ENCODE measurements at regions not wholly inside any gene's neighbourhood (a gene's known extent, or its start where the extent isn't known, plus 50 kb on each side); places are given as distances from the start of the nearest gene placed in this dataset.
"Not testable (repeated sequence)": the region's sequence is repeated elsewhere in the genome, so short reads cannot be mapped to it uniquely, and the experiment has no call there.

GRCh38 chr4:123530357-123530756, 133.8 kb downstream of the SPRY1 start:
- Histone ChIP-seq H3K4me3 (ENCODE audit: insufficient read depth, low read depth, low read length, poor library complexity, severe bottlenecking) (no peak overlapping the region), H3K27ac (ENCODE audit: insufficient read depth, low read length, poor library complexity, severe bottlenecking) (no peak overlapping the region), H3K27me3 (replicated peaks; ENCODE audit: control insufficient read depth, insufficient read depth, low read length, poor library complexity, severe bottlenecking) (no peaks in the 10 kb centered on the region), H3K4me1 (ENCODE audit: control insufficient read depth, insufficient read depth, low read length, poor library complexity, severe bottlenecking) (no peaks in the 10 kb centered on the region), H3K36me3 (ENCODE audit: control insufficient read depth, insufficient read depth, low read length) (no peaks in the 10 kb centered on the region), H3K9me3 (ENCODE audit: control insufficient read depth, low read length) (no peaks in the 10 kb centered on the region)
- DNase-seq = no peak

- H3K4me3 ChIP-seq (ENCODE audit: insufficient read depth, low read depth, low read length, poor library complexity, severe bottlenecking) = no peak overlapping the region
- no peak overlapping the region for H3K27ac ChIP-seq (ENCODE audit: insufficient read depth, low read length, poor library complexity, severe bottlenecking)
- H3K36me3 ChIP-seq (ENCODE audit: control insufficient read depth, insufficient read depth, low read length) = no peaks in the 10 kb centered on the region
- H3K27me3 ChIP-seq (replicated peaks; ENCODE audit: control insufficient read depth, insufficient read depth, low read length, poor library complexity, severe bottlenecking) = no peaks in the 10 kb centered on the region
- H3K9me3 ChIP-seq (ENCODE audit: control insufficient read depth, low read length) = no peaks in the 10 kb centered on the region
- no peaks in the 10 kb centered on the region for H3K4me1 ChIP-seq (ENCODE audit: control insufficient read depth, insufficient read depth, low read length, poor library complexity, severe bottlenecking)
- no peak for DNase-seq
Measured at GRCh38 chr4:123535037-123535748, 138.6 kb downstream of the SPRY1 start.

- no peak for DNase-seq
- Histone ChIP-seq H3K36me3 (ENCODE audit: control insufficient read depth, insufficient read depth, low read length) (no peaks in the 10 kb centered on the region), H3K27me3 (replicated peaks; ENCODE audit: control insufficient read depth, insufficient read depth, low read length, poor library complexity, severe bottlenecking) (no peaks in the 10 kb centered on the region), H3K27ac (ENCODE audit: insufficient read depth, low read length, poor library complexity, severe bottlenecking) (no peak overlapping the region), H3K4me3 (ENCODE audit: insufficient read depth, low read depth, low read length, poor library complexity, severe bottlenecking) (no peak overlapping the region), H3K4me1 (ENCODE audit: control insufficient read depth, insufficient read depth, low read length, poor library complexity, severe bottlenecking) (no peaks in the 10 kb centered on the region), H3K9me3 (ENCODE audit: control insufficient read depth, low read length) (no peaks in the 10 kb centered on the region)
Measured at GRCh38 chr4:123536225-123536624, 139.6 kb downstream of the SPRY1 start.

GRCh38 chr4:123537906-123538402, 141.4 kb downstream of the SPRY1 start:
- not testable (repeated sequence) for H3K36me3 ChIP-seq (ENCODE audit: control insufficient read depth, insufficient read depth, low read length); DNase-seq; H3K27me3 ChIP-seq (replicated peaks; ENCODE audit: control insufficient read depth, insufficient read depth, low read length, poor library complexity, severe bottlenecking); H3K9me3 ChIP-seq (ENCODE audit: control insufficient read depth, low read length); H3K4me1 ChIP-seq (ENCODE audit: control insufficient read depth, insufficient read depth, low read length, poor library complexity, severe bottlenecking); H3K4me3 ChIP-seq (ENCODE audit: insufficient read depth, low read depth, low read length, poor library complexity, severe bottlenecking); H3K27ac ChIP-seq (ENCODE audit: insufficient read depth, low read length, poor library complexity, severe bottlenecking)

- Histone ChIP-seq H3K36me3 (ENCODE audit: control insufficient read depth, insufficient read depth, low read length) (no peaks in the 10 kb centered on the region), H3K4me1 (ENCODE audit: control insufficient read depth, insufficient read depth, low read length, poor library complexity, severe bottlenecking) (no peaks in the 10 kb centered on the region), H3K27me3 (replicated peaks; ENCODE audit: control insufficient read depth, insufficient read depth, low read length, poor library complexity, severe bottlenecking) (no peaks in the 10 kb centered on the region), H3K4me3 (ENCODE audit: insufficient read depth, low read depth, low read length, poor library complexity, severe bottlenecking) (no peak overlapping the region), H3K27ac (ENCODE audit: insufficient read depth, low read length, poor library complexity, severe bottlenecking) (no peak overlapping the region), H3K9me3 (ENCODE audit: control insufficient read depth, low read length) (no peaks in the 10 kb centered on the region)
- DNase-seq = no peak
Measured at GRCh38 chr4:123545667-123546572, 149.3 kb downstream of the SPRY1 start.

GRCh38 chr4:123546573-123547060, 150.0 kb downstream of the SPRY1 start:
- H3K36me3 ChIP-seq (ENCODE audit: control insufficient read depth, insufficient read depth, low read length) = no peaks in the 10 kb centered on the region
- no peaks in the 10 kb centered on the region for H3K27me3 ChIP-seq (replicated peaks; ENCODE audit: control insufficient read depth, insufficient read depth, low read length, poor library complexity, severe bottlenecking)
- H3K9me3 ChIP-seq (ENCODE audit: control insufficient read depth, low read length) = no peaks in the 10 kb centered on the region
- H3K4me1 ChIP-seq (ENCODE audit: control insufficient read depth, insufficient read depth, low read length, poor library complexity, severe bottlenecking) = no peaks in the 10 kb centered on the region
- DNase-seq = no peak
- no peak overlapping the region for H3K27ac ChIP-seq (ENCODE audit: insufficient read depth, low read length, poor library complexity, severe bottlenecking)
- no peak overlapping the region for H3K4me3 ChIP-seq (ENCODE audit: insufficient read depth, low read depth, low read length, poor library complexity, severe bottlenecking)

GRCh38 chr4:123547216-123548165, 150.9 kb downstream of the SPRY1 start:
- Histone ChIP-seq H3K27ac (ENCODE audit: insufficient read depth, low read length, poor library complexity, severe bottlenecking) (no peak overlapping the region), H3K4me3 (ENCODE audit: insufficient read depth, low read depth, low read length, poor library complexity, severe bottlenecking) (no peak overlapping the region), H3K27me3 (replicated peaks; ENCODE audit: control insufficient read depth, insufficient read depth, low read length, poor library complexity, severe bottlenecking) (no peaks in the 10 kb centered on the region), H3K36me3 (ENCODE audit: control insufficient read depth, insufficient read depth, low read length) (no peaks in the 10 kb centered on the region), H3K9me3 (ENCODE audit: control insufficient read depth, low read length) (no peaks in the 10 kb centered on the region), H3K4me1 (ENCODE audit: control insufficient read depth, insufficient read depth, low read length, poor library complexity, severe bottlenecking) (no peaks in the 10 kb centered on the region)
- DNase-seq = no peak

- no peaks in the 10 kb centered on the region for H3K27me3 ChIP-seq (replicated peaks; ENCODE audit: control insufficient read depth, insufficient read depth, low read length, poor library complexity, severe bottlenecking)
- H3K4me3 ChIP-seq (ENCODE audit: insufficient read depth, low read depth, low read length, poor library complexity, severe bottlenecking) = no peak overlapping the region
- no peaks in the 10 kb centered on the region for H3K4me1 ChIP-seq (ENCODE audit: control insufficient read depth, insufficient read depth, low read length, poor library complexity, severe bottlenecking)
- no peak overlapping the region for H3K27ac ChIP-seq (ENCODE audit: insufficient read depth, low read length, poor library complexity, severe bottlenecking)
- DNase-seq = no peak
- no peaks in the 10 kb centered on the region for H3K9me3 ChIP-seq (ENCODE audit: control insufficient read depth, low read length)
- no peaks in the 10 kb centered on the region for H3K36me3 ChIP-seq (ENCODE audit: control insufficient read depth, insufficient read depth, low read length)
Measured at GRCh38 chr4:123553279-123553678, 156.7 kb downstream of the SPRY1 start.

- Histone ChIP-seq H3K9me3 (ENCODE audit: control insufficient read depth, low read length) (no peaks in the 10 kb centered on the region), H3K27ac (ENCODE audit: insufficient read depth, low read length, poor library complexity, severe bottlenecking) (no peak overlapping the region), H3K27me3 (replicated peaks; ENCODE audit: control insufficient read depth, insufficient read depth, low read length, poor library complexity, severe bottlenecking) (no peaks in the 10 kb centered on the region), H3K36me3 (ENCODE audit: control insufficient read depth, insufficient read depth, low read length) (no peaks in the 10 kb centered on the region), H3K4me3 (ENCODE audit: insufficient read depth, low read depth, low read length, poor library complexity, severe bottlenecking) (no peak overlapping the region), H3K4me1 (ENCODE audit: control insufficient read depth, insufficient read depth, low read length, poor library complexity, severe bottlenecking) (no peaks in the 10 kb centered on the region)
- DNase-seq = no peak
Measured at GRCh38 chr4:123553733-123554637, 157.4 kb downstream of the SPRY1 start.

All from effector memory CD4-positive, alpha-beta T cell (primary cell).